ENCODE measurements at regions not wholly inside any gene's neighbourhood (a gene's known extent, or its start where the extent isn't known, plus 50 kb on each side); places are given as distances from the start of the nearest gene placed in this dataset.

GRCh38 chr6:152846825-152847224 lies 96.2 kb downstream of the VIP start:
- H3K9ac ChIP-seq (replicated peaks in 1 of 4; ENCODE audit: extremely low read depth in 1 of 4, low read depth in 3 of 4, low read length in 3 of 4) = no peak overlapping the region
- H4K5ac ChIP-seq (ENCODE audit: insufficient read length, low read depth, low read length) = no peak overlapping the region
- WGBS, 2 experiments (ENCODE audit: extremely low coverage in 1 of 2, insufficient coverage in 1 of 2, insufficient read length in 1 of 2, insufficient replicate concordance in 2 of 2, low coverage in 1 of 2, low lambda C conversion rate in 2 of 2, missing lambda C conversion rate in 1 of 2) = 97% methylated on average over 5 of the region's 5 CpGs; no CpG with 5 or more reads in 1 of the 2 experiments
- H2BK15ac ChIP-seq (ENCODE audit: low read length) = no peak overlapping the region
- no peak overlapping the region for H2BK5ac ChIP-seq (ENCODE audit: low read depth, low read length)
- no peak overlapping the region for H4K91ac ChIP-seq (replicated peaks; ENCODE audit: insufficient read length, low read length)
- H2AFZ ChIP-seq (ENCODE audit: low read length) = no peak overlapping the region
- no peak overlapping the region for H2BK12ac ChIP-seq (ENCODE audit: low read depth, low read length)
- no peak overlapping the region for H3K56ac ChIP-seq (replicated peaks; ENCODE audit: insufficient read length, low read depth, low read length)
- no peaks in the 10 kb centered on the region for H3K79me2 ChIP-seq (ENCODE audit: control insufficient read depth in 1 of 2, insufficient read depth in 2 of 2, low read length in 2 of 2)
- no peak overlapping the region for H3K4me3 ChIP-seq (ENCODE audit: extremely low read depth in 1 of 4, insufficient read depth in 2 of 4, low read depth in 3 of 4, low read length in 4 of 4)
- no peak overlapping the region for H2AK5ac ChIP-seq (ENCODE audit: low read depth, low read length)
- H4K8ac ChIP-seq (ENCODE audit: extremely low read depth, insufficient read depth, low read length) = no peak overlapping the region
- H3K23ac ChIP-seq (ENCODE audit: insufficient read length) = no peak overlapping the region
- peaks cover 5 to 11% of the 10 kb centered on the region in 2 experiments; a peak in 3 of 4 replicates for H3K9me3 ChIP-seq (ENCODE audit: insufficient read depth in 2 of 2, low read depth in 1 of 2, low read length in 1 of 2)
- H3K27ac ChIP-seq (ENCODE audit: low read depth, low read length) = no peak overlapping the region
- H2BK120ac ChIP-seq (replicated peaks; ENCODE audit: low read depth, low read length) = no peak overlapping the region
- CTCF ChIA-PET (ENCODE audit: partially characterized antibody) = interaction anchor here (1.2 kb wide), 1 partner anchor 102 kb away, joined by 4 read pairs; no protein-coding TSS in a partner anchor
- H3K4me2 ChIP-seq (ENCODE audit: insufficient read depth in 1 of 2, low read depth in 2 of 2, low read length in 2 of 2) = no peak overlapping the region
- no peak overlapping the region for H3K18ac ChIP-seq (ENCODE audit: extremely low read depth, low read length)
- H3K4ac ChIP-seq (replicated peaks; ENCODE audit: insufficient read length, low read depth, low read length) = no peak overlapping the region
- H2BK20ac ChIP-seq (ENCODE audit: low read length) = no peak overlapping the region
- no peaks in the 10 kb centered on the region for H3K23me2 ChIP-seq (ENCODE audit: low read depth, low read length)
- TF ChIP-seq SUZ12 (IDR thresholded peaks at IDR 0.05; ENCODE audit: low read length) (no peak), CBX5 (IDR thresholded peaks at IDR 0.05; ENCODE audit: low read depth, low read length) (0 out of 2 replicates have a peak, but pooled peaks have one; percentile 55), PHF8 (conservative IDR thresholded peaks at IDR 0.05; ENCODE audit: low read depth, low read length) (no peak), GTF2F1 (IDR thresholded peaks at IDR 0.05; ENCODE audit: borderline replicate concordance, low read depth, low read length) (no peak)
- POLR2A ChIA-PET (ENCODE audit: partially characterized antibody) = interaction anchor here (0.6 kb wide), 1 partner anchor 194 kb away, joined by 3 read pairs; no protein-coding TSS in a partner anchor
- H3K36me3 ChIP-seq (ENCODE audit: control insufficient read depth in 2 of 4, insufficient read depth in 4 of 4, low read length in 3 of 4) = no peaks in the 10 kb centered on the region
- no peaks in the 10 kb centered on the region for H3K79me1 ChIP-seq (ENCODE audit: low read depth, low read length)
- no peaks in the 10 kb centered on the region for H4K20me1 ChIP-seq (replicated peaks in 1 of 2; ENCODE audit: control insufficient read depth in 1 of 2, insufficient read depth in 2 of 2, low read length in 2 of 2)
- no peak for DNase-seq (ENCODE audit: low read depth in 1 of 2, low spot score in 2 of 2)
- FAIRE-seq = no peak
- H3K27me3 ChIP-seq (replicated peaks in 1 of 4; ENCODE audit: control insufficient read depth in 3 of 4, extremely low read depth in 1 of 4, insufficient read depth in 3 of 4, low read length in 3 of 4) = no peaks in the 10 kb centered on the region
- H3K14ac ChIP-seq (ENCODE audit: insufficient read length) = no peak overlapping the region
- H3K4me1 ChIP-seq (replicated peaks in 1 of 4; ENCODE audit: control insufficient read depth in 3 of 4, insufficient read depth in 4 of 4, low read length in 3 of 4) = no peaks in the 10 kb centered on the region

Measured in H1 (cell line).